H9 (cell line): ENCODE measurements at regions not wholly inside any gene's neighbourhood (a gene's known extent, or its start where the extent isn't known, plus 50 kb on each side); places are given as distances from the start of the nearest gene placed in this dataset.

Experiments
- DNase-seq: peaks from one replicate; pipeline ENCODE4 v3.0.0-alpha.2; 2017
- H2AFZ ChIP-seq: one replicate; pipeline ENCODE4 v1.6.1; 2013; ENCODE audit warnings: mild to moderate bottlenecking, low read length, control low read depth, moderate library complexity
- H2AK5ac ChIP-seq: 2 replicates; pipeline ENCODE4 v1.6.1; 2013; ENCODE audit warnings: low read length, control low read depth, mixed read lengths; ENCODE audit not compliant: insufficient read length
- H2BK120ac ChIP-seq: one replicate; pipeline ENCODE4 v1.6.1; 2013; ENCODE audit warnings: low read depth, mild to moderate bottlenecking, low read length, control low read depth, inconsistent platforms; ENCODE audit not compliant: poor library complexity, severe bottlenecking
- H2BK12ac ChIP-seq: 2 replicates; pipeline ENCODE4 v1.6.1; 2013; ENCODE audit warnings: low read length, control low read depth, mixed read lengths, low read depth; ENCODE audit not compliant: insufficient read length
- H2BK15ac ChIP-seq: 2 replicates; pipeline ENCODE4 v1.6.1; 2013; ENCODE audit warnings: low read depth, low read length, control low read depth
- H2BK20ac ChIP-seq: one replicate; pipeline ENCODE4 v1.6.1; 2013; ENCODE audit warnings: low read depth, mild to moderate bottlenecking, low read length, control low read depth, inconsistent platforms; ENCODE audit not compliant: poor library complexity, severe bottlenecking
- H2BK5ac ChIP-seq: 2 replicates; pipeline ENCODE4 v1.6.1; 2013; ENCODE audit warnings: low read length, control low read depth, mixed read lengths; ENCODE audit not compliant: insufficient read length
- H3K14ac ChIP-seq: 2 replicates; pipeline ENCODE4 v1.6.1; 2013; ENCODE audit warnings: low read length, control low read depth; ENCODE audit not compliant: insufficient read depth
- H3K18ac ChIP-seq: 2 replicates; pipeline ENCODE4 v1.6.1; 2013; ENCODE audit warnings: low read depth, mild to moderate bottlenecking, mixed read lengths, low read length, control low read depth; ENCODE audit not compliant: insufficient read length
- H3K23ac ChIP-seq: 2 replicates; pipeline ENCODE4 v1.6.1; 2013; ENCODE audit warnings: low read length, control low read depth, mixed read lengths, low read depth; ENCODE audit not compliant: insufficient read length
- H3K23me2 ChIP-seq: 2 replicates; pipeline ENCODE4 v1.6.1; 2013; ENCODE audit warnings: low read depth, mild to moderate bottlenecking, mixed read lengths, low read length, control low read depth; ENCODE audit not compliant: insufficient read length, poor library complexity, severe bottlenecking
- H3K27ac ChIP-seq: 2 replicates; pipeline ENCODE4 v1.5.1; 2013; ENCODE audit warnings: low read length, control low read depth, mixed read lengths, low read depth; ENCODE audit not compliant: insufficient read length
- H3K27me3 ChIP-seq: 2 replicates; pipeline ENCODE4 v1.6.1; 2013; ENCODE audit warnings: low read length, control low read depth, inconsistent platforms; ENCODE audit not compliant: insufficient read depth
- H3K4ac ChIP-seq: 2 replicates; pipeline ENCODE4 v1.6.1; 2013; ENCODE audit warnings: low read depth, mild to moderate bottlenecking, control low read depth, inconsistent platforms, low read length, moderate library complexity
- H3K4me1 ChIP-seq: 2 replicates; pipeline ENCODE4 v1.6.1; 2013; ENCODE audit warnings: low read length, control low read depth, inconsistent platforms; ENCODE audit not compliant: insufficient read depth
- H3K4me2 ChIP-seq: 2 replicates; pipeline ENCODE4 v1.6.1; 2013; ENCODE audit warnings: low read length, control low read depth, mixed read lengths; ENCODE audit not compliant: insufficient read length, insufficient read depth
- H3K56ac ChIP-seq: 2 replicates; pipeline ENCODE4 v1.6.1; 2013; ENCODE audit warnings: low read depth, mild to moderate bottlenecking, mixed read lengths, low read length, control low read depth; ENCODE audit not compliant: insufficient read length
- H3K79me1 ChIP-seq: 2 replicates; pipeline ENCODE4 v1.6.1; 2013; ENCODE audit warnings: low read depth, mild to moderate bottlenecking, moderate library complexity, low read length, control low read depth, inconsistent platforms; ENCODE audit not compliant: insufficient read depth, poor library complexity, severe bottlenecking
- H3K79me2 ChIP-seq: 2 replicates; pipeline ENCODE4 v1.6.1; 2013; ENCODE audit warnings: low read length, control low read depth, inconsistent platforms; ENCODE audit not compliant: insufficient read depth
- H3K9ac ChIP-seq: 2 replicates; pipeline ENCODE4 v1.6.1; 2013; ENCODE audit warnings: low read length, control low read depth, mixed read lengths; ENCODE audit not compliant: insufficient read length; ENCODE audit errors: extremely low read depth
- H3K9me3 ChIP-seq: one replicate; pipeline ENCODE4 v1.6.1; 2013; ENCODE audit warnings: low read depth, low read length, inconsistent platforms; ENCODE audit not compliant: control insufficient read depth
- H3T11ph ChIP-seq: one replicate; pipeline ENCODE4 v1.6.1; 2013; ENCODE audit warnings: mild to moderate bottlenecking, low read length, control low read depth, inconsistent platforms
- H4K20me1 ChIP-seq: one replicate; pipeline ENCODE4 v1.6.1; 2013; ENCODE audit not compliant: control insufficient read depth, insufficient read length, insufficient read depth
- H4K5ac ChIP-seq: 2 replicates; pipeline ENCODE4 v1.6.1; 2013; ENCODE audit warnings: low read depth, mild to moderate bottlenecking, mixed read lengths, low read length, control low read depth; ENCODE audit not compliant: insufficient read length
- H4K8ac ChIP-seq: replicated peaks from 2 replicates; pipeline ENCODE4 v1.6.1; 2013; ENCODE audit warnings: low read length, control low read depth, mixed read lengths, low read depth; ENCODE audit not compliant: insufficient read length
- H4K91ac ChIP-seq: 2 replicates; pipeline ENCODE4 v1.6.1; 2013; ENCODE audit warnings: low read depth, mild to moderate bottlenecking, moderate library complexity, mixed read lengths, low read length, control low read depth; ENCODE audit not compliant: insufficient read length
- H3K27ac Mint-ChIP-seq, 3 experiments: 2 replicates in 2 of 3; 3 replicates in 1 of 3; pipeline ENCODE4 v1.8.0; 2020 to 2021; ENCODE audit warnings: mixed read lengths in 3 of 3, mild to moderate bottlenecking in 1 of 3, moderate library complexity in 1 of 3
- H3K27me3 Mint-ChIP-seq: 2 replicates; pipeline ENCODE4 v1.8.0; 2021; ENCODE audit warnings: low read depth, mild to moderate bottlenecking, moderate library complexity, mixed read lengths
- H3K36me3 Mint-ChIP-seq, 3 experiments: 2 replicates in 2 of 3; 3 replicates in 1 of 3; pipeline ENCODE4 v1.8.0; 2020 to 2021; ENCODE audit warnings: low read depth in 3 of 3, mixed read lengths in 3 of 3; ENCODE audit not compliant: insufficient read depth in 1 of 3
- H3K4me1 Mint-ChIP-seq, 2 experiments: 2 replicates each; pipeline ENCODE4 v1.8.0; 2020; ENCODE audit warnings: mixed read lengths in 2 of 2
- H3K4me3 Mint-ChIP-seq, 2 experiments: 2 replicates in 1 of 2; 3 replicates in 1 of 2; pipeline ENCODE4 v1.8.0; 2020 to 2021; ENCODE audit warnings: mild to moderate bottlenecking in 2 of 2, mixed read lengths in 2 of 2, moderate library complexity in 1 of 2
- H3K9me3 Mint-ChIP-seq, 2 experiments: 2 replicates in 1 of 2; 3 replicates in 1 of 2; pipeline ENCODE4 v1.8.0; 2020; ENCODE audit warnings: mild to moderate bottlenecking in 2 of 2, mixed read lengths in 2 of 2, moderate library complexity in 1 of 2
- CTCF ChIP-seq: fragments of 200-600 bp; sonication (generic); conservative IDR thresholded peaks from 3 replicates; pipeline ENCODE4 v1.8.0; 2021; ENCODE audit warnings: antibody characterized with exemption, mild to moderate bottlenecking

- Histone ChIP-seq H3K23me2 (no peaks in the 10 kb centered on the region), H3K4ac (no peak overlapping the region), H3K27ac (no peak overlapping the region), H2BK120ac (no peak overlapping the region), H3K56ac (no peak overlapping the region), H4K5ac (no peak overlapping the region), H3K4me1 (no peaks in the 10 kb centered on the region), H4K8ac (no peak overlapping the region), H3K9ac (no peak overlapping the region), H3K14ac (no peak overlapping the region), H3K79me1 (no peaks in the 10 kb centered on the region), H3K18ac (no peak overlapping the region), H2BK20ac (no peak overlapping the region), H3K9me3 (peaks cover 6% of the 10 kb centered on the region), H2BK15ac (no peak overlapping the region), H4K20me1 (no peaks in the 10 kb centered on the region), H3K27me3 (no peaks in the 10 kb centered on the region), H2BK5ac (no peak overlapping the region), H3K23ac (no peak overlapping the region), H4K91ac (no peak overlapping the region), H2BK12ac (no peak overlapping the region), H3K79me2 (no peaks in the 10 kb centered on the region), H3T11ph (no peak overlapping the region), H2AK5ac (no peak overlapping the region), H2AFZ (no peak overlapping the region), H3K4me2 (no peak overlapping the region)
- H3K27ac Mint-ChIP-seq = no peak overlapping the region
- H3K4me1 Mint-ChIP-seq = no peaks in the 10 kb centered on the region
- peaks cover 12 to 16% of the 10 kb centered on the region in 2 experiments; a peak in 4 of 5 replicates for H3K9me3 Mint-ChIP-seq
- H3K27me3 Mint-ChIP-seq = no peaks in the 10 kb centered on the region
- DNase-seq = no peak
- no peak overlapping the region for H3K4me3 Mint-ChIP-seq
- H3K36me3 Mint-ChIP-seq = peaks cover 0 to 8% (median 4%) of the 10 kb centered on the region in 3 experiments; a peak in 5 of 7 replicates
- TF ChIP-seq CTCF = no peak
These were observed 348.1 kb upstream of the NRXN1 start for GRCh38 chr2:51379997-51380396.
